ENCODE measurements at regions not wholly inside any gene's neighbourhood (a gene's known extent, or its start where the extent isn't known, plus 50 kb on each side); places are given as distances from the start of the nearest gene placed in this dataset.

- Histone ChIP-seq H3K23me2 (ENCODE audit: insufficient read length, low read depth, low read length, poor library complexity, severe bottlenecking) (no peaks in the 10 kb centered on the region), H4K8ac (replicated peaks; ENCODE audit: insufficient read length, low read depth, low read length) (no peak overlapping the region), H2AFZ (ENCODE audit: low read length) (no peak overlapping the region), H4K20me1 (ENCODE audit: control insufficient read depth, insufficient read depth, insufficient read length) (no peaks in the 10 kb centered on the region), H3K27ac (ENCODE audit: insufficient read length, low read depth, low read length) (no peak overlapping the region), H2BK12ac (ENCODE audit: insufficient read length, low read depth, low read length) (no peak overlapping the region), H3K4ac (ENCODE audit: low read depth, low read length) (no peak overlapping the region), H3K9ac (ENCODE audit: extremely low read depth, insufficient read length, low read length) (no peak overlapping the region), H3K9me3 (ENCODE audit: control insufficient read depth, low read depth, low read length) (no peaks in the 10 kb centered on the region), H4K91ac (ENCODE audit: insufficient read length, low read depth, low read length) (no peak overlapping the region), H2BK120ac (ENCODE audit: low read depth, low read length, poor library complexity, severe bottlenecking) (no peak overlapping the region), H3K79me2 (ENCODE audit: insufficient read depth, low read length) (no peaks in the 10 kb centered on the region), H2BK15ac (ENCODE audit: low read depth, low read length) (no peak overlapping the region), H3K18ac (ENCODE audit: insufficient read length, low read depth, low read length) (no peak overlapping the region), H3K56ac (ENCODE audit: insufficient read length, low read depth, low read length) (no peak overlapping the region), H2BK20ac (ENCODE audit: low read depth, low read length, poor library complexity, severe bottlenecking) (no peak overlapping the region), H3T11ph (ENCODE audit: low read length) (no peak overlapping the region), H3K27me3 (ENCODE audit: insufficient read depth, low read length) (no peaks in the 10 kb centered on the region), H3K79me1 (ENCODE audit: insufficient read depth, low read depth, low read length, poor library complexity, severe bottlenecking) (no peaks in the 10 kb centered on the region), H2AK5ac (ENCODE audit: insufficient read length, low read length) (no peak overlapping the region), H3K23ac (ENCODE audit: insufficient read length, low read depth, low read length) (no peak overlapping the region), H2BK5ac (ENCODE audit: insufficient read length, low read length) (no peak overlapping the region), H3K4me2 (ENCODE audit: insufficient read depth, insufficient read length, low read length) (no peak overlapping the region), H3K4me1 (ENCODE audit: insufficient read depth, low read length) (no peaks in the 10 kb centered on the region; the same call in 1 of the 2 replicates), H4K5ac (ENCODE audit: insufficient read length, low read depth, low read length) (no peak overlapping the region), H3K14ac (ENCODE audit: insufficient read depth, low read length) (no peak overlapping the region)
- Mint-ChIP-seq H3K27me3 (ENCODE audit: low read depth) (no peaks in the 10 kb centered on the region), H3K4me3 (no peak overlapping the region), H3K36me3 (ENCODE audit: insufficient read depth in 1 of 3, low read depth in 3 of 3) (peaks cover 0 to 3% (median 0%) of the 10 kb centered on the region in 3 experiments; a peak in 1 of 7 replicates), H3K9me3 (peaks cover 0 to 2% of the 10 kb centered on the region in 2 experiments; a peak in 2 of 5 replicates), H3K27ac (no peak overlapping the region), H3K4me1 (peaks cover 4 to 8% of the 10 kb centered on the region in 2 experiments; a peak in 3 of 4 replicates)
- no peak for DNase-seq
- TF ChIP-seq CTCF (conservative IDR thresholded peaks at IDR 0.05) = no peak
- no CpG with 5 or more reads among the region's 2 CpGs for WGBS (ENCODE audit: extremely low coverage, insufficient read length, low lambda C conversion rate)
Measured at GRCh38 chr7:48718731-48719378, 205.5 kb upstream of the CDC14C start.

All from H9 (cell line).